Upper lobe of left lung (tissue), 4 donors: ENCODE measurements at regions not wholly inside any gene's neighbourhood (a gene's known extent, or its start where the extent isn't known, plus 50 kb on each side); places are given as distances from the start of the nearest gene placed in this dataset.

Experiments
- POLR2A ChIP-seq, 4 donors: fragments of 450-650 bp; IDR thresholded peaks; one replicate each; pipeline ENCODE4 v1.5.1; 2016 to 2017; ENCODE audit warnings: antibody characterized with exemption in 4 of 4, mild to moderate bottlenecking in 2 of 4
- POLR2AphosphoS5 ChIP-seq, 2 donors: sonication (generic); formaldehyde crosslinking; IDR thresholded peaks; one replicate each; pipeline ENCODE4 v1.5.1; 2017; ENCODE audit warnings: antibody characterized with exemption in 2 of 2
- TF ChIP-seq, protein P1 (sequence below), 6 experiments: fragments of 450-650 bp in 4 of 6; fragments of 200-600 bp in 2 of 6; sonication (generic) in 2 of 6; IDR thresholded peaks; one replicate each; pipeline ENCODE4 v1.5.1; 2016 to 2019; ENCODE audit warnings: antibody characterized with exemption in 6 of 6

- TF ChIP-seq POLR2A (IDR thresholded peaks at IDR 0.05) (no peak), POLR2AphosphoS5 (IDR thresholded peaks at IDR 0.05) (no peak)
- TF ChIP-seq, protein P1, sequence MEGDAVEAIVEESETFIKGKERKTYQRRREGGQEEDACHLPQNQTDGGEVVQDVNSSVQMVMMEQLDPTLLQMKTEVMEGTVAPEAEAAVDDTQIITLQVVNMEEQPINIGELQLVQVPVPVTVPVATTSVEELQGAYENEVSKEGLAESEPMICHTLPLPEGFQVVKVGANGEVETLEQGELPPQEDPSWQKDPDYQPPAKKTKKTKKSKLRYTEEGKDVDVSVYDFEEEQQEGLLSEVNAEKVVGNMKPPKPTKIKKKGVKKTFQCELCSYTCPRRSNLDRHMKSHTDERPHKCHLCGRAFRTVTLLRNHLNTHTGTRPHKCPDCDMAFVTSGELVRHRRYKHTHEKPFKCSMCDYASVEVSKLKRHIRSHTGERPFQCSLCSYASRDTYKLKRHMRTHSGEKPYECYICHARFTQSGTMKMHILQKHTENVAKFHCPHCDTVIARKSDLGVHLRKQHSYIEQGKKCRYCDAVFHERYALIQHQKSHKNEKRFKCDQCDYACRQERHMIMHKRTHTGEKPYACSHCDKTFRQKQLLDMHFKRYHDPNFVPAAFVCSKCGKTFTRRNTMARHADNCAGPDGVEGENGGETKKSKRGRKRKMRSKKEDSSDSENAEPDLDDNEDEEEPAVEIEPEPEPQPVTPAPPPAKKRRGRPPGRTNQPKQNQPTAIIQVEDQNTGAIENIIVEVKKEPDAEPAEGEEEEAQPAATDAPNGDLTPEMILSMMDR (IDR thresholded peaks at IDR 0.05) = no peak
Observed at GRCh38 chr4:178347111-178347510, 904.9 kb upstream of the AGA start.
